Mesendoderm (in vitro differentiated cells): ENCODE measurements at regions not wholly inside any gene's neighbourhood (a gene's known extent, or its start where the extent isn't known, plus 50 kb on each side); places are given as distances from the start of the nearest gene placed in this dataset.

Experiments
- DNase-seq: peaks from one replicate; pipeline ENCODE4 v3.0.0; 2013
- H2AK5ac ChIP-seq: 2 replicates; pipeline ENCODE4 v1.6.1; 2013; ENCODE audit warnings: low read length, inconsistent platforms
- H2BK120ac ChIP-seq: 2 replicates; pipeline ENCODE4 v1.6.1; 2013; ENCODE audit warnings: low read depth, mild to moderate bottlenecking, low read length, moderate library complexity, mixed read lengths
- H2BK15ac ChIP-seq: replicated peaks from 2 replicates; pipeline ENCODE4 v1.6.1; 2013; ENCODE audit warnings: low read depth, mild to moderate bottlenecking, moderate library complexity
- H2BK5ac ChIP-seq: 2 replicates; pipeline ENCODE4 v1.6.1; 2013; ENCODE audit warnings: low read length, inconsistent platforms
- H3K18ac ChIP-seq: 2 replicates; pipeline ENCODE4 v1.6.1; 2013; ENCODE audit warnings: mild to moderate bottlenecking, low read length, mixed read lengths
- H3K23ac ChIP-seq: one replicate; pipeline ENCODE4 v1.6.1; 2013; ENCODE audit warnings: low read length
- H3K27ac ChIP-seq: 2 replicates; pipeline ENCODE4 v1.5.1; 2013; ENCODE audit warnings: low read depth, mild to moderate bottlenecking, inconsistent platforms, low read length, moderate library complexity
- H3K27me3 ChIP-seq: 2 replicates; pipeline ENCODE4 v1.6.1; 2013; ENCODE audit warnings: low read length, control low read depth, mild to moderate bottlenecking, inconsistent platforms; ENCODE audit not compliant: insufficient read depth, poor library complexity
- H3K36me3 ChIP-seq: 2 replicates; pipeline ENCODE4 v1.6.1; 2013; ENCODE audit warnings: low read length, inconsistent platforms; ENCODE audit not compliant: control insufficient read depth, insufficient read depth
- H3K4ac ChIP-seq: one replicate; pipeline ENCODE4 v1.6.1; 2013; ENCODE audit warnings: low read depth, mild to moderate bottlenecking, low read length, moderate library complexity
- H3K4me1 ChIP-seq: 2 replicates; pipeline ENCODE4 v1.6.1; 2013; ENCODE audit warnings: low read depth, low read length, inconsistent platforms; ENCODE audit not compliant: control insufficient read depth
- H3K4me2 ChIP-seq: 2 replicates; pipeline ENCODE4 v1.6.1; 2013; ENCODE audit warnings: low read length
- H3K4me3 ChIP-seq: 2 replicates; pipeline ENCODE4 v1.5.1; 2013; ENCODE audit warnings: mild to moderate bottlenecking, low read length
- H3K56ac ChIP-seq: one replicate; pipeline ENCODE4 v1.6.1; 2013; ENCODE audit warnings: low read length
- H3K79me1 ChIP-seq: 2 replicates; pipeline ENCODE4 v1.6.1; 2013; ENCODE audit warnings: low read length, inconsistent platforms
- H3K79me2 ChIP-seq: 2 replicates; pipeline ENCODE4 v1.6.1; 2013; ENCODE audit warnings: mild to moderate bottlenecking, low read length; ENCODE audit not compliant: control insufficient read depth, insufficient read depth
- H3K9ac ChIP-seq: 2 replicates; pipeline ENCODE4 v1.6.1; 2013; ENCODE audit warnings: low read length, inconsistent platforms
- H4K5ac ChIP-seq: one replicate; pipeline ENCODE4 v1.6.1; 2013; ENCODE audit warnings: low read length
- H4K8ac ChIP-seq: one replicate; pipeline ENCODE4 v1.6.1; 2013; ENCODE audit warnings: low read depth, mild to moderate bottlenecking, control low read depth, low read length, moderate library complexity
- WGBS: extraction: QIAGEN DNeasy Blood & Tissue Kit; methylation state at CpG from one replicate; pipeline ENCODE4 v1.1.7; 2013; ENCODE audit warnings: low lambda C conversion rate, missing lambda C conversion rate; ENCODE audit not compliant: insufficient coverage; ENCODE audit errors: extremely low coverage; 5-methylcytosine and 5-hydroxymethylcytosine counted together

GRCh38 chr13:60857698-60858097 lies 460.7 kb downstream of the TDRD3 start:
- H3K79me2 ChIP-seq = no peaks in the 10 kb centered on the region
- H3K4me1 ChIP-seq = no peaks in the 10 kb centered on the region
- H2BK5ac ChIP-seq = no peak overlapping the region
- no peak for DNase-seq
- H3K4ac ChIP-seq = no peak overlapping the region
- H3K23ac ChIP-seq = no peak overlapping the region
- no peak overlapping the region for H4K5ac ChIP-seq
- no CpG with 5 or more reads among the region's 4 CpGs for WGBS
- no peak overlapping the region for H3K9ac ChIP-seq
- no peak overlapping the region for H4K8ac ChIP-seq
- H3K79me1 ChIP-seq = no peaks in the 10 kb centered on the region
- H2BK15ac ChIP-seq = no peak overlapping the region
- H3K4me2 ChIP-seq = no peak overlapping the region
- H2AK5ac ChIP-seq = no peak overlapping the region
- no peak overlapping the region for H3K56ac ChIP-seq
- no peaks in the 10 kb centered on the region for H3K36me3 ChIP-seq
- H3K4me3 ChIP-seq = no peak overlapping the region
- no peak overlapping the region for H2BK120ac ChIP-seq
- H3K27me3 ChIP-seq = no peaks in the 10 kb centered on the region
- H3K27ac ChIP-seq = no peak overlapping the region
- H3K18ac ChIP-seq = no peak overlapping the region

- Histone ChIP-seq H3K79me2 (no peaks in the 10 kb centered on the region), H2BK120ac (no peak overlapping the region), H3K27me3 (no peaks in the 10 kb centered on the region), H3K27ac (no peak overlapping the region), H2AK5ac (no peak overlapping the region), H2BK5ac (no peak overlapping the region), H4K8ac (no peak overlapping the region), H3K36me3 (no peaks in the 10 kb centered on the region), H3K4me1 (no peaks in the 10 kb centered on the region), H4K5ac (no peak overlapping the region), H2BK15ac (no peak overlapping the region), H3K79me1 (no peaks in the 10 kb centered on the region), H3K4me2 (no peak overlapping the region), H3K4me3 (no peak overlapping the region), H3K18ac (no peak overlapping the region), H3K9ac (no peak overlapping the region), H3K56ac (no peak overlapping the region), H3K4ac (no peak overlapping the region), H3K23ac (no peak overlapping the region)
- no CpG with 5 or more reads among the region's 4 CpGs for WGBS
- no peak for DNase-seq
Measured at GRCh38 chr13:60852886-60853285, 455.9 kb downstream of the TDRD3 start.

- Histone ChIP-seq H2BK5ac (no peak overlapping the region), H3K79me1 (no peaks in the 10 kb centered on the region), H3K23ac (no peak overlapping the region), H3K4me2 (no peak overlapping the region), H3K27me3 (no peaks in the 10 kb centered on the region), H3K4ac (no peak overlapping the region), H2BK15ac (no peak overlapping the region), H2BK120ac (no peak overlapping the region), H4K8ac (no peak overlapping the region), H3K18ac (no peak overlapping the region), H3K27ac (no peak overlapping the region), H3K4me3 (no peak overlapping the region), H2AK5ac (no peak overlapping the region), H3K36me3 (no peaks in the 10 kb centered on the region), H3K56ac (no peak overlapping the region), H3K4me1 (no peaks in the 10 kb centered on the region), H3K9ac (no peak overlapping the region), H4K5ac (no peak overlapping the region), H3K79me2 (no peaks in the 10 kb centered on the region)
- DNase-seq = no peak
Measured at GRCh38 chr13:60851378-60851777, 454.4 kb downstream of the TDRD3 start.

GRCh38 chr13:60850526-60850925 lies 453.5 kb downstream of the TDRD3 start:
- Histone ChIP-seq H3K27ac (no peak overlapping the region), H3K18ac (no peak overlapping the region)
- WGBS = no CpG with 5 or more reads among the region's 2 CpGs

GRCh38 chr13:60838581-60838980 lies 441.6 kb downstream of the TDRD3 start:
- H4K5ac ChIP-seq = no peak overlapping the region
- no peak for DNase-seq
- H3K4me1 ChIP-seq = no peaks in the 10 kb centered on the region
- no peaks in the 10 kb centered on the region for H3K79me2 ChIP-seq
- no peak overlapping the region for H3K56ac ChIP-seq
- no peak overlapping the region for H2BK15ac ChIP-seq
- H3K36me3 ChIP-seq = no peaks in the 10 kb centered on the region
- H3K4me2 ChIP-seq = no peak overlapping the region
- WGBS = no CpG with 5 or more reads among the region's 3 CpGs
- no peak overlapping the region for H2BK120ac ChIP-seq
- H3K79me1 ChIP-seq = no peaks in the 10 kb centered on the region
- no peak overlapping the region for H3K23ac ChIP-seq
- no peaks in the 10 kb centered on the region for H3K27me3 ChIP-seq
- no peak overlapping the region for H3K18ac ChIP-seq
- H2BK5ac ChIP-seq = no peak overlapping the region
- no peak overlapping the region for H3K27ac ChIP-seq
- no peak overlapping the region for H3K9ac ChIP-seq
- no peak overlapping the region for H2AK5ac ChIP-seq
- no peak overlapping the region for H3K4me3 ChIP-seq
- H3K4ac ChIP-seq = no peak overlapping the region
- H4K8ac ChIP-seq = no peak overlapping the region

More at GRCh38 chr13:60850526-60850925, 453.5 kb downstream of the TDRD3 start:
- Histone ChIP-seq H3K4me1 (no peaks in the 10 kb centered on the region), H3K4me3 (no peak overlapping the region), H3K79me1 (no peaks in the 10 kb centered on the region), H3K27me3 (no peaks in the 10 kb centered on the region), H2BK120ac (no peak overlapping the region), H3K23ac (no peak overlapping the region), H3K4ac (no peak overlapping the region), H2AK5ac (no peak overlapping the region), H2BK15ac (no peak overlapping the region), H3K36me3 (no peaks in the 10 kb centered on the region), H4K5ac (no peak overlapping the region), H4K8ac (no peak overlapping the region), H3K56ac (no peak overlapping the region), H3K9ac (no peak overlapping the region), H2BK5ac (no peak overlapping the region), H3K4me2 (no peak overlapping the region), H3K79me2 (no peaks in the 10 kb centered on the region)
- DNase-seq = no peak

GRCh38 chr13:60837806-60838205 lies 440.8 kb downstream of the TDRD3 start:
- Histone ChIP-seq H3K23ac (no peak overlapping the region), H2BK15ac (no peak overlapping the region), H3K36me3 (no peaks in the 10 kb centered on the region), H3K79me2 (no peaks in the 10 kb centered on the region), H3K18ac (no peak overlapping the region), H4K5ac (no peak overlapping the region), H3K27ac (no peak overlapping the region), H2BK5ac (no peak overlapping the region), H2BK120ac (no peak overlapping the region), H3K4ac (no peak overlapping the region), H3K56ac (no peak overlapping the region), H4K8ac (no peak overlapping the region), H3K9ac (no peak overlapping the region), H3K27me3 (no peaks in the 10 kb centered on the region), H3K4me1 (no peaks in the 10 kb centered on the region), H3K4me2 (no peak overlapping the region), H3K4me3 (no peak overlapping the region), H2AK5ac (no peak overlapping the region), H3K79me1 (no peaks in the 10 kb centered on the region)
- no peak for DNase-seq
- WGBS = no CpG with 5 or more reads among the region's 1 CpG
